Activated naive CD4-positive, alpha-beta T cell treated with anti-CD3 and anti-CD28 coated beads, Interleukin-2, amount 50 U/mL, for 24 hours (primary cell): ENCODE measurements at regions not wholly inside any gene's neighbourhood (a gene's known extent, or its start where the extent isn't known, plus 50 kb on each side); places are given as distances from the start of the nearest gene placed in this dataset.
"Not testable (repeated sequence)": the region's sequence is repeated elsewhere in the genome, so short reads cannot be mapped to it uniquely, and the experiment has no call there.

ENCODE experiments used
- H3K27ac Mint-ChIP-seq: one replicate; pipeline ENCODE4 v1.8.0; 2021; ENCODE audit warnings: mild to moderate bottlenecking, mixed read lengths
- H3K27me3 Mint-ChIP-seq: one replicate; pipeline ENCODE4 v1.8.0; 2021; ENCODE audit warnings: mixed read lengths
- H3K36me3 Mint-ChIP-seq: one replicate; pipeline ENCODE4 v1.8.0; 2021; ENCODE audit warnings: mixed read lengths
- H3K4me1 Mint-ChIP-seq: one replicate; pipeline ENCODE4 v1.8.0; 2021; ENCODE audit warnings: mixed read lengths
- H3K4me3 Mint-ChIP-seq: one replicate; pipeline ENCODE4 v1.8.0; 2021; ENCODE audit warnings: mild to moderate bottlenecking, mixed read lengths
- H3K9me3 Mint-ChIP-seq: one replicate; pipeline ENCODE4 v1.8.0; 2021; ENCODE audit warnings: mixed read lengths

DNA sequence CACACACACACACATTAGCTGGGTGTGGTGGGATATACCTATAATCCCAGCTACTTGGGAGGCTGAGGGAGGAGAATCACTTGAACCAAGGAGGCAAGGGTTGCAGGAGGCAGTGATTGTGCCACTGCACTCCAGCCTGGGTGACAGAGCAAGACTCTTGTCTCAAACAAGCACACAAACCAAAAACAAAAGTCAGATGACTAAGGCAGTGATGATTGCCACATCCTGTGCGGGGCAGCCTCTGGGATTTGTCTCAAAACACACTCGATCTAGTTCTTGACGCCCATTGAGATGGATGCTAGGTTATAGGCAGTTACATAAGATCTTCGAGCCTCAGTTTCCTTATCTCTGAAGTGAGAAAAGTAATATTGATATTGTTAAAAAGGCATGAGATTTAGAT, 57.8 kb upstream of the NBPF8 start:
- not testable (repeated sequence) for H3K27me3 Mint-ChIP-seq, H3K4me3 Mint-ChIP-seq, H3K27ac Mint-ChIP-seq, H3K9me3 Mint-ChIP-seq, H3K4me1 Mint-ChIP-seq, H3K36me3 Mint-ChIP-seq

DNA sequence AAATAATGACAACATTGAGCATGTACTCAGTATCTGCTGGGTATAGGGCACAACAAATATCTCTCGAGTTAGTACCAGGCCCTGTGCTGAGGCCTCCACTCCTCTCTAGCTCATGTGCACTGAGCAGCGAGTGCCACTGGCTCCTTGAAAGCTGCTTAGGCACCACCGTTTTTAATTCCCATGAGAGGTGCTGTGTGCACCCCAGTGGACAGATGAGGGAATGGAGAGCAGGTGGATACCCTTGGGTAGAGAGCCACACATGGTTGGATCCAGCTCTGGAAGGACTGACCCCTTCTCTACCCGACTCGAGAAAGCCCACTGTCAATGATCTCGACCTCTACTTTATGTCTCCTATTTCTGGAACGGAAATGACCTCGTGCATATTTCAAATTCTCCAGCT, 58.7 kb upstream of the NBPF8 start:
- H3K27me3 Mint-ChIP-seq, H3K9me3 Mint-ChIP-seq, H3K27ac Mint-ChIP-seq, H3K36me3 Mint-ChIP-seq, H3K4me3 Mint-ChIP-seq, H3K4me1 Mint-ChIP-seq: not testable (repeated sequence)

DNA sequence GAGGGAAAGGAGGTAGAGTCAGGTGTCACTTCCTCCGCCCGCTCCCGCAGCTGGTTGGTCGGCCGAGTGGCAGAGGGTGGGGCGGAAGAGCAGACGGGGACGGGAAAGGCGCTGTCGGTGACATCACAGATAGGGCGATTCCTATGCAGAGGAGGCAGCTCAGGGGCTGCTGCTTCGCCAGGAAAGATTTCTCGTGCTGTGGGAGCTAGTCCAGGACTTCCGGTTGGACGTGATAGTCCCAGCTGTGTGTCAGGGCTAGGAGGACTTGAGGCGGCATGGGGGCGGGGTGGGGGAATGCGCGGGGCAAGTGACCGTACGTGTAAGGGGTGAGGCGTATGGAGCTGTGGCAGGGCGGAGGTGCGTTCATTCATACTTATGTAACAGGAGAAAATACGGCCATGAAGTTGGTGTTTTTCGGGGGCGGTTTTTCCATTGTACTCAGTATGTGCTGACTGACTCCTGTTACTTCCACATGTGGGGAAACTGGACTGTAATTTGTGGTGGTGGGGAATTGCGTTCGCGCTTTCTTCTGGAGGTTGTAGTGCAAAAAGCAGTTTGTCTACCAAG, 60.1 kb upstream of the NBPF8 start:
- H3K4me3 Mint-ChIP-seq: peak overlapping the region; percentile 82
- not testable (repeated sequence) for H3K36me3 Mint-ChIP-seq, H3K27me3 Mint-ChIP-seq, H3K4me1 Mint-ChIP-seq, H3K9me3 Mint-ChIP-seq
- peak overlapping the region; percentile 98 for H3K27ac Mint-ChIP-seq

DNA sequence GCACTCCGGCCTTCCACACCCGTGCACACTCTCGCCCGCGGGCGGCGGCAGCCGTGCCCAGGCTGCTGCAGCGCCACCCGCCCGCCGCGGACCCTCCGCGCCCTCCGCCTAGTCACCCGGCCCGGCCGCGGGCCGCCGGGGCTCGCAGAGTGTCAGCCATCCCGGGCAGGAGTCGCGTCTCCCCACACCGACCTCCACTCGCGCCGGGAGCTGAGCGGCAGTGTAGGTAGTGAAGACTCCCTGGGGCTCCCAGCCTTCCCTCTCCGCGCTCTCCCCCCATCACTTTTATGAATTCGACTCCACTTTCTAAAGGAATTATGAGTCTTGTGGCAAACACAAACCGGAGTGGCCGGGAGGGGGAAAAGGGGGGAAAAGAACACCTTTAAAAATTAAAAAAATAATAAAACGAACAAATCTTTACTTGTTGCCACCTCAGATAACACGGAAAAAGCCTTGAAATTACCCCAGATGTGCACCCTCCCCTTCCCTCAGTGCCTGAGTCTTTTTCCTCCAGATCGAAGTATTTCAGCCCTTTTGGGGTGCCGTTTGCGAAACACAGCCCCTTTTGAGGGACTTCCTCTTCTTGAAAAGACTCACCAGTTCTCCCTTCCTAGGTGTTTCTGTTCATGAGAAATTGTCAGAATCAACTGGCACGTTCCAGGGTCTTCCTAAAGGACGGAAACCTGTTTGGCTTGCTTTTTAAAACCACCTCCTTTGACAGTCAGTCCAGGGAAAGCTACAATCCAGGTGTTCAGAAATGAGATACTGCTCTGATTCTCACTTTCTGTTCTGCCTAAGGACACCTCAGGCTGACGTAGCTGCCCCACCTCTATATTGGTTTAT, 72.4 kb upstream of the NBPF8 start:
- H3K27me3 Mint-ChIP-seq, H3K27ac Mint-ChIP-seq, H3K36me3 Mint-ChIP-seq, H3K4me1 Mint-ChIP-seq, H3K9me3 Mint-ChIP-seq: not testable (repeated sequence)
- H3K4me3 Mint-ChIP-seq: peak overlapping the region; percentile 59

DNA sequence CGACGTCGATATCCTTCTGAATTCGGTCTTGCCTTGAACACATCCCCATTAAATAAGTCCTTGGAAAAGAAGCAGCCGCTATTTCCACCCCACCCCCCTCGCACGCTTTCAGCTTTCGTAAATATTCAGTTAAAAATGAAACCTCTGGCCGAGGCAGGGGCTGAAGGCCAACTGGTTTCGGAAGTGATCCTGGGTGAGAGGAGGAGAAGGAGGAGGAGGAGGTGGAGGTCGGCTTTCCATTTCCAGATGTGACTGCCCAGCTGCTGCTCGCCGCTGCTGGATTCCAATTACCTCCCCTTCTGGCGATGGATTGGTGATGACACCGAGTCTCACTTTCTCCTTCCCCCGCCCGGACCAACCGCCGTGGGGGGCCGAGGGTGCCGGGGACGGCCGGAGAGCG, 73.1 kb upstream of the NBPF8 start:
- not testable (repeated sequence) for H3K4me1 Mint-ChIP-seq, H3K9me3 Mint-ChIP-seq, H3K36me3 Mint-ChIP-seq, H3K27me3 Mint-ChIP-seq
- peak overlapping the region; percentile 74 for H3K27ac Mint-ChIP-seq
- peak overlapping the region; percentile 83 for H3K4me3 Mint-ChIP-seq

DNA sequence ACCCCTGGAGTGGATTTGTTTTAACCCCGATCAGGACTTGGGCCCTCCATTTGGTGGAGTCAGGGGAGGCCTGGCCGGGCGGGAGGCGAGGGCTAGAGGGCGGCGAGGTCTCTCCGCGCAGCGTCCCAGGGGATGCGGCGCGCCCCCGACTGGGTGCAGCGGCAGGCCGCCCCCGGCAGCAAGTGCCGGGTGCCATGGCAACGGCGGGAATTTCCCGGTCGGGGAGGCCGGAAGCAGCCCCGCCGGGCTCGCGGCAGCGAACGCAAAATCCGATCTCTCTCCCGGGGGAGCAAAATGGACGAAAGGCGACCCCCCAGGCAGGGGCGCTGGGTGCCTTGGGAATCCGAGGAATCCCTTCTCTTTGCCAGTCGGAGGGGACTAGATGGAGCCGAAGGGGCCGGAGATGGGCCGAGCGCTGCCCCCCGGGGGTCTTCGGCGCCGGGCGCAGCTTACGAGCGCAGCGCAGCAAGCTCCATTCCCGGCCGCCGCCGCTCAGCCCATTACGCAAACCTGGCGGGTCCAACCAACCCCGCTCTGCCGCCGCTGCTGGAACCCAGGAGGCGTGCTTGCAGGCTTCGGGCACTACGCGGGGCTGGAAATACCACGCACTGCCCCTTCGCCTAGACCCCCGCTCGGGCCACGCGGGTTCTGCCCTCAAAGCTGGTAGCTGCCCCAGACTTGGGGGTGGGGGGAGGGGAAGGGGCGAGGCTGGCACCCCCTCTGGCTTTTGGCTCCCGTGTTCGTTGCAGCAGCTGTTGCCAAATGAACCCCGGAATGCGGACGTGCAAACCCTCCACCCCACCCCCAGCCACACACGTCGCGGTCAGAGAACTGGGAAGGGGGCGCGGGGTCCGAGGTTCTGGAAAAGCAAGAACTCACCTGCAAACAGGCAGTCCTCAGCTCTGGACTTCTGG, 73.7 kb upstream of the NBPF8 start:
- Mint-ChIP-seq H3K27ac (peak overlapping the region; percentile 46), H3K4me3 (peak overlapping the region; percentile 83)
- H3K4me1 Mint-ChIP-seq, H3K36me3 Mint-ChIP-seq, H3K27me3 Mint-ChIP-seq, H3K9me3 Mint-ChIP-seq: not testable (repeated sequence)

DNA sequence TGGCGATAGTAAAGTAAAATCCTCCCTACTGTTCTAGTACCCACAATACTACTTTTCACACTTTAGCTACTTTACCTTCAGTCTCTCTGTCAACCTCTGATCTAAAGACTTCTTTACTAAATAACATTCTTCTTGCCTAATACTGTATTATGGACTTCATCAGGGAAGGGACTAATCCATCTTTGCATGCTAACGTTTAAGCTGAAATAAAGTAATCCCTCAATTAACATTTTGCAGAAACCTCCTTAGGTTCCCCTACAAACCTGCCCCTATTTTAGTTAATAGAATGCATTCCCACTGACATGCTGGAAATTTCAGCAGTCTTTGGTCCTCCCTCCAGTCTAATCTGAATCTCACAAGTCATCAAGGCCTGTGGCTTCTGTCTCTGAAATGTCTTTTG, 99.1 kb upstream of the NBPF8 start:
- H3K4me1 Mint-ChIP-seq, H3K36me3 Mint-ChIP-seq, H3K9me3 Mint-ChIP-seq, H3K27ac Mint-ChIP-seq, H3K27me3 Mint-ChIP-seq, H3K4me3 Mint-ChIP-seq: not testable (repeated sequence)

DNA sequence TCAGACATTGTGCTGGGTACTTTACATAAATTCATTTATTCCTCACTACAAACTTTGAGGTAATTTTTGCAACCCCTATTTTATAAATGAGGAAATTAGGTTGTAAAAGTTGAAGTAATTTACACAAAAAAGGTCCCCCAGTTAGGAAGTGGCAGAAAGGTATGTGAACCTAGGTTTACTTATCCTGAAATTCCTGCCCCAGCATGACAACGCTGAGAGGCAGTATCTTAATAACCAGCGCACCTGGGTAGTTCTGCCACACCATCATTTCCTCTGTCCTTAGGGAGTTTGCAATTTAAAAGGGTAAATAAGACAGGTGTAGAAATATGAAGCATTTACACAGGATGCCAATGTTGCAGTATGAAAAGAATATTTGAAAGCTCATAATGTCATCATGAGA, 102.9 kb upstream of the NBPF8 start:
- H3K27ac Mint-ChIP-seq, H3K4me3 Mint-ChIP-seq, H3K9me3 Mint-ChIP-seq, H3K4me1 Mint-ChIP-seq, H3K27me3 Mint-ChIP-seq, H3K36me3 Mint-ChIP-seq: not testable (repeated sequence)

DNA sequence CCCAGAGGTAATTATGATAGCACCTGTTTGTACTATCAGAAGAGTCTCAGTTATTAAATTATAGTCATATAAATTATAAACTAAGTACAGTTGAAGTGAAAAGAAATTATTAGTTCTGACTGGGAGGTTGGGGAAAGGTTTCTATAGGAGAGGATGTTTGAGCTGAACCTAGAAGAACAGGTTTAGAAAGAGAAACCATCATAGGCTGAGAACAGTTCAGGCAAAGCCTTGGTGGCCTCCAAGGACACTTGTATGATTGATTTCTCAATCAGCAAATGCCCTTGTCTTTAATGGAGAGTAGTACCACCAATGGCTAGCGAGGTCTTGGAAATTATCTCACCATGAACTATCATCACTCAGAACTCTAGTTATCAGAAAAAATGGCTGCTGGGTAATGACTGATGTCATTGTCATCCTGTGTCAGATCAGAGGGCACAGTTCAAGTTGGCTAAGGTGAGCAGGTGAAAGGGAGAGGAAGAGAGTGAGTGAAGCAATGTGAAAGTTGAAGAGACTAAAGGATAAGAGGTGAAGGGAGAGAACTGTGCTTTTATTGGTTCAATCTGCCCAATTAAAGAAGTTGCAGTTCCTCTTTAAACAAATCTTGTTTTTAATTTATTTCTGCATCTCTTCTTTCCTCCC, 105.8 kb upstream of the NBPF8 start:
- not testable (repeated sequence) for H3K4me3 Mint-ChIP-seq

DNA sequence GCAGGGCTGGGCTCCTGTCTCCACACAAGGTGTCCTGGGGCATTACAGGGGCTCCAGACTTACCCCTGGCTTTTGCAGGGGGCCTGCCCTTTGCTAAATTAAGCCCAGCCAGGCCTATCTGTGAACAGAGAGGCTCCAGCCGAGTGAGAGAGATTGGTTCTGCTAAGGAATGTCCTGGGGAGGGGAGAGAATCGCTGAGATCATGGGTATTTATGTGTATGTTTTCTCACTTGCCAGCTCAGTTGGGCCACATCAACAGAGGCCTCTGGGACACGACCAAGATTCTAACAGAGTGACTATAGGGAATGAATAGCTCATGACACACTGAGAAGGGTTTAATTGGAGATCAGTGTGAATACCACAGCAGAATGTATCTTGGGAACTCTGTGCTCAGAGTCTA, 109.8 kb upstream of the NBPF8 start:
- H3K27me3 Mint-ChIP-seq, H3K9me3 Mint-ChIP-seq, H3K36me3 Mint-ChIP-seq, H3K4me3 Mint-ChIP-seq, H3K4me1 Mint-ChIP-seq, H3K27ac Mint-ChIP-seq: not testable (repeated sequence)

More for the DNA sequence above, 105.8 kb upstream of the NBPF8 start:
- not testable (repeated sequence) for H3K4me1 Mint-ChIP-seq, H3K9me3 Mint-ChIP-seq, H3K36me3 Mint-ChIP-seq, H3K27ac Mint-ChIP-seq, H3K27me3 Mint-ChIP-seq

DNA sequence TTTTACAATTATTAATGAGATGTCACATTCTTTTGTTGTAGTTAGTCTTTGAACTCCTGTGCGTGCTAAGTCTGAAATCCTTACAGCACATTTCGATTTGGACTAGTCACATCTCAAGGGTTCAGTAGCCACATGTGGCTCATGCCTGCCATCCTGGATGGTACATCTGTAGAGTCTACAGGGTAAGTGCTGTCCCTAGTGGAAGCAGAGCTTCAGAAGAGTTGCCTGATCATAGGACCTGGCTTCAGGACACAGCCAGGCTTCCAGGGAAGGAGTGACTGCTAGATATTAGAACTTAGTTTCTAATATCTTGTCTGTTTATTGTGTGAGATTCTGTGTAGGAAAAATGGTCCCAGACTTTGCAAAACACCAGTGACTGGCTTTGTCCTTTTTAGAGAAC, 110.5 kb upstream of the NBPF8 start:
- not testable (repeated sequence) for H3K4me1 Mint-ChIP-seq, H3K27ac Mint-ChIP-seq, H3K4me3 Mint-ChIP-seq, H3K9me3 Mint-ChIP-seq, H3K27me3 Mint-ChIP-seq, H3K36me3 Mint-ChIP-seq

DNA sequence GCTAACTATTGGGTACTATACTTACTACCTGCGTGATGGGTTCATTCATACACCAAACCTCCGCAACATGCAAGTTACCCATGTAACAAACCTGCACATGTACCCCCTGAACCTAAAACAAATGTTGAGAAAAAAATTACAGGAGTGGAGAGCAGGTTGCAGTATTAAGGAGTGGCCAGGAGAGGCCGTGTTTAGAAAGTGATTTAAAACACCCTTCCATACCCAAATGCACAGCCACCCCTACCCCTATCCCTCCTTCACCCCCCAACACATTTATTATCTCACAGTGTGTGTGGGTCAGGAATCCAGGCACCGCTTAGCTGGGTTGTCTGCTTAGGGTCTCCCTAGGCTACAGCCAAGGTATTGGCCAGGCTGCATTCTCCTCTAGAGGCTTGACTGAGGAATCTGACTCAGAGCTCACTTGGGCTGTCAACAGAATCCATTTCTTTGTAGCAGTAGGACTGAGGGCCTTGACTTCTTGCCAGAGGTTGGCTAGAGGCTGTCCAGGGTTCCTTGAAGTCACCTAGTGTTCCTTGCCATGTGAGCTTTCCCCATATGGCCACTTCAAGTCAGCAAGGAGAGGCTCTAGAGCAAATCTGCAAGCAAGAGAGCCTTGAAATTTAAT, 115.3 kb upstream of the NBPF8 start:
- H3K27me3 Mint-ChIP-seq, H3K4me3 Mint-ChIP-seq, H3K27ac Mint-ChIP-seq, H3K4me1 Mint-ChIP-seq, H3K9me3 Mint-ChIP-seq, H3K36me3 Mint-ChIP-seq: not testable (repeated sequence)

DNA sequence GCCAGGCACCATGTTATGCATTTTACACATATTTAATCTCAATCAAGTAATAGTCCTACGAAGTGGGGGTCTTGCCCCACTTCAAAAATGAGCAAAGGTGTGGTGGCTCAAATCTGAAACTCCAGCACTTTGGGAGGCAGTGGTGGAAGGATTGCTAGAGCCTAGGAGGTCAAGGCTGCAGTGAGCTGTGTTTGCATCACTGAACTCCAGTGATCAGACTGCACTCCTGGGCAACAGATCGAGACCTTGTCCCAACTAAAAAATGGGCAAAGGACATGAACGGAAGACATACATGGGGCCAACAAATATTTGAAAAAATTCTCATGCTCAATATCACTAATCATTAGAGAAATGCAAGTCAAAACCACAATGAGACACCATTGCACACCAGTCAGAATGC, 116.3 kb upstream of the NBPF8 start:
- not testable (repeated sequence) for H3K9me3 Mint-ChIP-seq, H3K4me1 Mint-ChIP-seq, H3K27me3 Mint-ChIP-seq, H3K4me3 Mint-ChIP-seq, H3K27ac Mint-ChIP-seq, H3K36me3 Mint-ChIP-seq

DNA sequence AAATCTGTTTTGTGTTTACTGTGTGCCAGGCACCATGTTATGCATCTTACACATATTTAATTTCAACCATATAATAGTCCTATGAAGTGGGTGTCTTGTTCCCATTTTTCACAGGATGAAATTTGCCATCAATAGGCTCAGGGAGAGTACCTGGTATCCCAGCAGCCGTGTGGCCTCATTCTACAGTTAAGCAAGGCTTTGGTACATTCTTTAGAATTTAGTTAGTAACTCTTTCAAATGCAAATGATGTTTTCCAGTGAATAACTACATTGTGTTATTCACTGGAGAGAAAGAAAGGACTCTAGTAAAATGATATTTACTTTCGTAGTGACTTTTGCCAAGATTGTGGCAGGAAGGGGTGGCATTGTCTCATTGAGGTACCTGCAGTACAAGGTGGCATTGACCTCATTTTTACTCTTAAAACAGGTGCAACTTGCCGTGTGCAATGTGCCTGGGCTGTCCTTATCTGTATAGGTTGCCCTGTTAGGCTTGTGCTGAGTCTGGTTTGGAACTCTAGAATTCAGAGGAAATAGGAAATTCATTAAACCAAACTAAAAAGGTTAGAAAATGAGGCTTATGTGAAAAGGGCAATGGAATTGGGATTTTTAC, 117.4 kb upstream of the NBPF8 start:
- H3K36me3 Mint-ChIP-seq, H3K4me1 Mint-ChIP-seq, H3K27ac Mint-ChIP-seq, H3K9me3 Mint-ChIP-seq, H3K4me3 Mint-ChIP-seq, H3K27me3 Mint-ChIP-seq: not testable (repeated sequence)

DNA sequence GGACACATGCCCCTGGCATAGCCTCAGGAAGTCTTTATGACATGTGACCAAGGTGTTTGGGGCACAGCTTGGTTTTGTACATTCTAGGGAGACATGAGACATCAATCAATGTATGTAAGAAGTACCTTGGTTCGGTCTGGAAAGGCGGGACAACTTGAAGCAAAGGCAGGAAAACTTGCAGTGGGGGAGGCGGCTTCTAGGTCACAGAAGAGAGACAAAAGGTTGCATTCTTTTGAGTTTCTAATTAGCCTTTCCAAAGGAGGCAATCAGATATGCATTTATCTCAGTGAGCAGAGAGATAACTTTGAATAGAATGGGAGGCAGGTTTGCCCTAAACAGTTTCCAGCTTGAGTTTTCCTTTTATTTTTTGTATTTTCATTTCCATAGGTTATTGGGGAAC, 113.8 kb upstream of the SEC22B start:
- H3K4me1 Mint-ChIP-seq, H3K9me3 Mint-ChIP-seq, H3K36me3 Mint-ChIP-seq, H3K27ac Mint-ChIP-seq, H3K27me3 Mint-ChIP-seq, H3K4me3 Mint-ChIP-seq: not testable (repeated sequence)
